GM06990 (cell line): ENCODE measurements at regions not wholly inside any gene's neighbourhood (a gene's known extent, or its start where the extent isn't known, plus 50 kb on each side); places are given as distances from the start of the nearest gene placed in this dataset.

Experiments used
- DNase-seq: peaks from one replicate; pipeline ENCODE4 v3.0.0-alpha.2; 2011; ENCODE audit not compliant: insufficient read length; ENCODE audit errors: extremely low read depth
- H3K27me3 ChIP-seq: replicated peaks from 2 replicates; pipeline ENCODE4 v1.6.0; 2011; ENCODE audit warnings: low read length; ENCODE audit not compliant: control insufficient read depth, insufficient read depth
- H3K36me3 ChIP-seq: 2 replicates; pipeline ENCODE4 v1.5.1; 2011; ENCODE audit warnings: low read length; ENCODE audit not compliant: control insufficient read depth, insufficient read depth
- H3K4me3 ChIP-seq: replicated peaks from 2 replicates; pipeline ENCODE4 v1.5.1; 2011; ENCODE audit warnings: low read depth, mild to moderate bottlenecking, control low read depth, low read length
- CTCF ChIP-seq: IDR thresholded peaks from 2 replicates; pipeline ENCODE4 v1.5.1; 2011; ENCODE audit warnings: low read length, control low read depth, mild to moderate bottlenecking, inconsistent platforms; ENCODE audit not compliant: insufficient read depth, poor library complexity, severe bottlenecking

DNA sequence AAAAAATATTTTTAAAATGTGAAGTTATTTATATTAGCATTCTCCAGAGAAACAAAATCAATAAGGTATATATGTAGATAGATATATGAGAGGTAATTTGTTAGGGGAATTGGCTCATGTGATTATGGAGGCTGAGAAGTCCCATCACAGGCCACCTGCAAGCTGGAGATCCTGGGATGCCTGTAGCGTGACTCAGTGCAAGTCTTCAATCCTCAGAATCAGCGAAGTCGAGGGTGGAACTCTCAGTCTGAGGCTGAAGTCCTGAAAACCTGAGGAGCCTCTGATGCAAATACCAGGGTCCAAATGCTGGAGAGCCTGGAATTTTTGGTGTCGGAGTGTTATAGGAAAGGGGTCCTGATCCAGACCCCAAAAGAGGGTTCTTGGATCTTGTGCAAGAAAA, 658.5 kb downstream of the USP25 start:
- Histone ChIP-seq H3K27me3 (no peaks in the 10 kb centered on the region), H3K36me3 (no peaks in the 10 kb centered on the region), H3K4me3 (no peak overlapping the region)
- no peak for TF ChIP-seq CTCF
- DNase-seq = no peak

DNA sequence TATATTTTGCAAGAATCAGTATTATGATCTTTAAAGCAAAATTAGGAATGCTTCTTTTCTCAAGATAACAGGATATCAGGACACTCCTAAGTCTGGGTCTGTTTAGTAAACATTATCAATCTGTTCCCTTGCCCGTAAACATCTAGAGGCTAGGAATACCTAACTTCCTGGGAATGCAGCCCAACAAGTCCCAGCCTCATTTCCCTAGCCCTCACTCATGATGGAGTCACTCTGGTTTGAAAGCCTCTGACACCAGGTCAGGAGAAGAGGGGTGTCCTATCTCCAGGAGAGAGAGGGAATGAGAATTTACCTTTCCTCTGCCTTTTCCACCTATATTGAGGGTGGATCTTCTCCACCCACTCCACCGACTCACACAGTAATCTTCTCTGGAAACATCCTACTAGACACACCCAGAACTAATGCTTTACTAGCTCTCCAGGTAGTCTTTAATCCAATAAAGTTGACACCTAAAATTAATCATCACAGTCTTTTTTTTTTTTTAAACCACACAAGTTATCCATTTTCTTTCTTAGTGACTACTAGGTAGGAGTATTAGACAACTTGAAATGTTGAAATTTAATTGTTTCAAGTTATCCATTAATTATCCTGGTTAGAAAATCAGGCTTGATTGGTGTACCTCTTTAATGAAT, 659.3 kb downstream of the USP25 start:
- H3K4me3 ChIP-seq = no peak overlapping the region
- H3K36me3 ChIP-seq = no peaks in the 10 kb centered on the region
- TF ChIP-seq CTCF = no peak
- H3K27me3 ChIP-seq = no peaks in the 10 kb centered on the region
- DNase-seq = no peak

- no peak for DNase-seq
- Histone ChIP-seq H3K27me3 (no peaks in the 10 kb centered on the region), H3K4me3 (no peak overlapping the region), H3K36me3 (no peaks in the 10 kb centered on the region)
- no peak for TF ChIP-seq CTCF
Observed at GRCh38 chr21:16389643-16390042, 659.9 kb downstream of the USP25 start.

DNA sequence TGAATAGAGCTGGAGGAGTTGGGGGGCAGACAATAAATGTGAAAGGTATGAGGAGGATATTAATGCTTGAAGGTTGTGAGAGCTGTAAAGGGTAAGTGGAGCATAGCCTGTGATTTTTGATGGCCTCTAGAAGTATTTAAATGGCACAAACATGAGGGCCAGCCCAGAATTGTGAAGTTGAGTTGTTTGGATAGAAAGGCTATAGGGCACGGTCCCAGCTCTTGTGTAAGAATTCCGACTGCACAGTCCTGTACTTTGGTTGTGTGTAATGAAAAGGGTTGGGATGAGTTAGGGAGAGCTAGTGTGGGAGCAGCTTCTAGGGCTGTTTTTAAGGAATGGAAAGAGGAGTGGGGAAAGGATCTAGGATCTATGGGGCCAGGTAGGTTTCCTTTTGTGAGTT, 665.5 kb downstream of the USP25 start:
- TF ChIP-seq CTCF = no peak
- no peak for DNase-seq
- H3K27me3 ChIP-seq = no peaks in the 10 kb centered on the region
- no peaks in the 10 kb centered on the region for H3K36me3 ChIP-seq
- no peak overlapping the region for H3K4me3 ChIP-seq

DNA sequence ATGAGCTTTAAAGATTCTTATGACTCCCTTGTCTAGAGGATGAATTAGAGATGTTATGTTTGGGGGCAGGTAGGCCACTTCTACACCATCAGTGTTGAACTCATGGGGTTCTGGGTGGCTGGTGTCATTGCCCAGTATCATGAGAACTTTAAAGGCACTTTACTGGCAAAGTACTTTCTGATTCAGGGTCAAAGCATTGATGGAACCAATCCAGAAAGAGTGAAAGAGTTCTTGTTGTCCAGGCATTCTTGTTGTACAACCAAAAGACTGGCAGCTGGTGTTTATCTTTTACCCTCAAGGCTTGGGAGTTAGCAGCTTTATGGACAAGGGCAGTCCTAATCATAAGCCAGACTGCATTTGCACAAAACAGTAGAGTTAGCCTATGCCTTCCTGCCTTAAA, 673.0 kb downstream of the USP25 start:
- H3K4me3 ChIP-seq = no peak overlapping the region
- no peak for DNase-seq
- H3K27me3 ChIP-seq = no peaks in the 10 kb centered on the region
- TF ChIP-seq CTCF = no peak
- no peaks in the 10 kb centered on the region for H3K36me3 ChIP-seq

GRCh38 chr21:16404776-16405175, 675.0 kb downstream of the USP25 start:
- no peaks in the 10 kb centered on the region for H3K27me3 ChIP-seq
- no peak for DNase-seq
- no peak overlapping the region for H3K4me3 ChIP-seq
- no peak for TF ChIP-seq CTCF
- no peaks in the 10 kb centered on the region for H3K36me3 ChIP-seq
